ENCODE measurements at regions not wholly inside any gene's neighbourhood (a gene's known extent, or its start where the extent isn't known, plus 50 kb on each side); places are given as distances from the start of the nearest gene placed in this dataset.

- DNase-seq (ENCODE audit: low spot score) (no peak), ATAC-seq (no peak)
- Mint-ChIP-seq H3K4me1 (no peaks in the 10 kb centered on the region), H3K4me3 (no peak overlapping the region), H3K36me3 (ENCODE audit: low read depth) (no peaks in the 10 kb centered on the region), H3K27me3 (ENCODE audit: insufficient read depth, low read depth, poor library complexity) (no peaks in the 10 kb centered on the region), H3K9me3 (no peaks in the 10 kb centered on the region), H3K27ac (no peak overlapping the region)
- no peak overlapping the region for H3K4me3 ChIP-seq
- no peaks in the 10 kb centered on the region for H3K36me3 ChIP-seq (ENCODE audit: insufficient read depth)
- no peaks in the 10 kb centered on the region for H3K4me1 ChIP-seq (ENCODE audit: insufficient read depth)
- H3F3A ChIP-seq (replicated peaks; ENCODE audit: low read depth): no peaks in the 10 kb centered on the region
- H3K27me3 ChIP-seq (ENCODE audit: insufficient read depth): no peaks in the 10 kb centered on the region
- H3K9me2 ChIP-seq (ENCODE audit: insufficient read depth): no peaks in the 10 kb centered on the region
- H3K27ac ChIP-seq (ENCODE audit: low read depth): no peak overlapping the region
- TF ChIP-seq CTCF (conservative IDR thresholded peaks at IDR 0.05; ENCODE audit: low read depth in 2 of 2) (no peak), NANOG (IDR thresholded peaks at IDR 0.05; ENCODE audit: borderline replicate concordance) (no peak), STAT1 (IDR thresholded peaks at IDR 0.05; ENCODE audit: unreplicated experiment) (no peak), POLR2AphosphoS5 (IDR thresholded peaks at IDR 0.05; ENCODE audit: low read depth) (no peak), JUNB (IDR thresholded peaks at IDR 0.05; ENCODE audit: unreplicated experiment) (no peak), ZNF114 (CRISPR knock-in tag; IDR thresholded peaks at IDR 0.05) (no peak), EZH2 (IDR thresholded peaks at IDR 0.05; ENCODE audit: low read depth, unreplicated experiment) (no peak), CREB1 (CRISPR knock-in tag; IDR thresholded peaks at IDR 0.05; ENCODE audit: low read depth) (no peak)
- no peak overlapping the region for H3K4me2 ChIP-seq
- H4K20me1 ChIP-seq (replicated peaks; ENCODE audit: insufficient read depth): no peaks in the 10 kb centered on the region
- no peaks in the 10 kb centered on the region for H3K79me2 ChIP-seq (replicated peaks; ENCODE audit: insufficient read depth)
- H2AFZ ChIP-seq: peak overlapping the region; percentile 19; the same call in 1 of the 2 replicates
Measured at GRCh38 chr5:93130624-93131490, 450.2 kb downstream of the NR2F1-AS1 start.

GRCh38 chr5:93126634-93127033 lies 454.4 kb downstream of the NR2F1-AS1 start:
- H3K9me2 ChIP-seq (ENCODE audit: insufficient read depth): no peaks in the 10 kb centered on the region
- DNase-seq (ENCODE audit: low spot score) (no peak), ATAC-seq (no peak)
- H3K79me2 ChIP-seq (replicated peaks; ENCODE audit: insufficient read depth): no peaks in the 10 kb centered on the region
- H2AFZ ChIP-seq: no peak overlapping the region
- Mint-ChIP-seq H3K4me3 (no peak overlapping the region), H3K9me3 (no peaks in the 10 kb centered on the region), H3K27me3 (ENCODE audit: insufficient read depth, low read depth, poor library complexity) (no peaks in the 10 kb centered on the region), H3K36me3 (ENCODE audit: low read depth) (no peaks in the 10 kb centered on the region), H3K4me1 (0 out of 3 replicates have a peak, but pooled peaks cover 2% of the 10 kb centered on the region), H3K27ac (no peak overlapping the region)
- H3K4me1 ChIP-seq (ENCODE audit: insufficient read depth): no peaks in the 10 kb centered on the region
- H3F3A ChIP-seq (replicated peaks; ENCODE audit: low read depth): no peaks in the 10 kb centered on the region
- no peak overlapping the region for H3K4me2 ChIP-seq
- no peak overlapping the region for H3K4me3 ChIP-seq
- H3K36me3 ChIP-seq (ENCODE audit: insufficient read depth): no peaks in the 10 kb centered on the region
- H3K27ac ChIP-seq (ENCODE audit: low read depth): no peak overlapping the region
- no peaks in the 10 kb centered on the region for H3K27me3 ChIP-seq (ENCODE audit: insufficient read depth)
- H4K20me1 ChIP-seq (replicated peaks; ENCODE audit: insufficient read depth): no peaks in the 10 kb centered on the region
- no peak for TF ChIP-seq POLR2AphosphoS5 (IDR thresholded peaks at IDR 0.05; ENCODE audit: low read depth)
- TF ChIP-seq CTCF (conservative IDR thresholded peaks at IDR 0.05; ENCODE audit: low read depth in 2 of 2): no peak
- TF ChIP-seq ZNF331 (CRISPR knock-in tag; IDR thresholded peaks at IDR 0.05; ENCODE audit: low read depth): no peak
- TF ChIP-seq ETS1 (IDR thresholded peaks at IDR 0.05): no peak

All from GM23338 (cell line).